G401 (cell line): ENCODE measurements at regions not wholly inside any gene's neighbourhood (a gene's known extent, or its start where the extent isn't known, plus 50 kb on each side); places are given as distances from the start of the nearest gene placed in this dataset.
"Not testable (repeated sequence)": the region's sequence is repeated elsewhere in the genome, so short reads cannot be mapped to it uniquely, and the experiment has no call there.

Experiments
- DNase-seq: peaks from one replicate; pipeline ENCODE4 v3.0.0-alpha.2; 2015; ENCODE audit warnings: low spot score
- in situ Hi-C: cut with HindIII; loops from 2 replicates; pipeline ENCODE4 v1.10.0; 2016; ENCODE audit warnings: low sequenced_read_pairs, mixed read lengths

GRCh38 chr7:65508581-65509367, 135.1 kb downstream of the ZNF92 start:
- in situ Hi-C loops, DNase-seq: not testable (repeated sequence)

GRCh38 chr7:65509368-65510186, 135.9 kb downstream of the ZNF92 start:
- in situ Hi-C loops = no loop called here
- no peak for DNase-seq

GRCh38 chr7:65510187-65510538, 136.5 kb downstream of the ZNF92 start:
- in situ Hi-C loops, DNase-seq: not testable (repeated sequence)

- in situ Hi-C loops = not testable (repeated sequence)
These were observed 146.1 kb downstream of the ZNF92 start for GRCh38 chr7:65519751-65520150.

GRCh38 chr7:65545465-65546161, 172.0 kb downstream of the ZNF92 start:
- DNase-seq, in situ Hi-C loops: not testable (repeated sequence)

More at GRCh38 chr7:65519751-65520150, 146.1 kb downstream of the ZNF92 start:
- DNase-seq = not testable (repeated sequence)

- DNase-seq, in situ Hi-C loops: not testable (repeated sequence)
These were observed 176.2 kb downstream of the ZNF92 start for GRCh38 chr7:65549589-65550443.

GRCh38 chr7:65550444-65550809, 176.8 kb downstream of the ZNF92 start:
- DNase-seq, in situ Hi-C loops: not testable (repeated sequence)

- in situ Hi-C loops, DNase-seq: not testable (repeated sequence)
These were observed 177.4 kb downstream of the ZNF92 start for GRCh38 chr7:65551042-65551441.

- DNase-seq, in situ Hi-C loops: not testable (repeated sequence)
These were observed 181.2 kb downstream of the ZNF92 start for GRCh38 chr7:65554553-65555476.

- DNase-seq, in situ Hi-C loops: not testable (repeated sequence)
These were observed 184.9 kb downstream of the ZNF92 start for GRCh38 chr7:65558584-65558983.

- in situ Hi-C loops = not testable (repeated sequence)
These were observed 188.2 kb downstream of the ZNF92 start for GRCh38 chr7:65561786-65562372.

GRCh38 chr7:65562522-65562921, 188.9 kb downstream of the ZNF92 start:
- in situ Hi-C loops = not testable (repeated sequence)

More at GRCh38 chr7:65561786-65562372, 188.2 kb downstream of the ZNF92 start:
- not testable (repeated sequence) for DNase-seq

GRCh38 chr7:65563333-65563732, 189.7 kb downstream of the ZNF92 start:
- in situ Hi-C loops = not testable (repeated sequence)

More at GRCh38 chr7:65562522-65562921, 188.9 kb downstream of the ZNF92 start:
- not testable (repeated sequence) for DNase-seq

GRCh38 chr7:65568226-65568625, 194.6 kb downstream of the ZNF92 start:
- in situ Hi-C loops, DNase-seq: not testable (repeated sequence)

More at GRCh38 chr7:65563333-65563732, 189.7 kb downstream of the ZNF92 start:
- not testable (repeated sequence) for DNase-seq

GRCh38 chr7:65570990-65571389, 197.3 kb downstream of the ZNF92 start:
- DNase-seq, in situ Hi-C loops: not testable (repeated sequence)

- in situ Hi-C loops, DNase-seq: not testable (repeated sequence)
These were observed 198.9 kb downstream of the ZNF92 start for GRCh38 chr7:65572581-65572980.

GRCh38 chr7:65576370-65576769, 202.7 kb downstream of the ZNF92 start:
- in situ Hi-C loops = not testable (repeated sequence)

More at GRCh38 chr7:65576370-65576769, 202.7 kb downstream of the ZNF92 start:
- DNase-seq = not testable (repeated sequence)
